ENCODE measurements at regions not wholly inside any gene's neighbourhood (a gene's known extent, or its start where the extent isn't known, plus 50 kb on each side); places are given as distances from the start of the nearest gene placed in this dataset.
"Not testable (repeated sequence)": the region's sequence is repeated elsewhere in the genome, so short reads cannot be mapped to it uniquely, and the experiment has no call there.

DNA sequence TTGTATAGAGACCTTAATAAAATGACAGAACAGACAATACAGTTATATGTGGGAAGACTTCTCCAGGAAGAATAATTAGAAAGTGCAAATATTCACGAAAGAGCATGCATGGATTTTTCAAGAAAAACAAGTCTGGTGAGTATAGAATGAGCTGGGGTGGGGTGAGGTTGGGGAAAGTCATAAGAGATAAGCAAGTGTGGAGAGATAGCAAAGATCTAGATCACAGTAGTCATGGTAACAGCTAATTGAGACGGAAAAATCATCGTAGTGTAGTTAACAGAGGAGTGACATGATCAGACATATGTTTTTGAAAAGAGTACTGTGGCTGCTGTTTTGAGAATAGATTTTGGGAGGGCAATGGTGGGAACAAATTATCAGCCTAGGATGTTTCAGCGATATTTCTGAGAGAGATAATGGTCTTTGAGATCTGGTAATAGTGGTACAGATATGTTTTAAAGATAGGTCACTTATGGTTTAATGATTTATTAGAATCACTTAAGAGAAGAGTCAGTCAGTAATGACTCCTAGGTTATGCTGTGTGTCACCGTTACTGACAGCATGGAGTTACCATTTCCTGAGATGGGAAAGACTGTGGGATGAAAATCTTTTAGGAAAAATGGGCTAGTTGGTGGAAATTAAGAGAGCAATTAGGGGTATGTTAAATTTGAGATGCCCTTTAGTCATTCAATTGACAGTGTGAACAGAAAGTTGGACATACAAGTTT, 248.5 kb upstream of the SLC8A1 start:
- DNase-seq (ENCODE audit: low spot score): no peak

DNA sequence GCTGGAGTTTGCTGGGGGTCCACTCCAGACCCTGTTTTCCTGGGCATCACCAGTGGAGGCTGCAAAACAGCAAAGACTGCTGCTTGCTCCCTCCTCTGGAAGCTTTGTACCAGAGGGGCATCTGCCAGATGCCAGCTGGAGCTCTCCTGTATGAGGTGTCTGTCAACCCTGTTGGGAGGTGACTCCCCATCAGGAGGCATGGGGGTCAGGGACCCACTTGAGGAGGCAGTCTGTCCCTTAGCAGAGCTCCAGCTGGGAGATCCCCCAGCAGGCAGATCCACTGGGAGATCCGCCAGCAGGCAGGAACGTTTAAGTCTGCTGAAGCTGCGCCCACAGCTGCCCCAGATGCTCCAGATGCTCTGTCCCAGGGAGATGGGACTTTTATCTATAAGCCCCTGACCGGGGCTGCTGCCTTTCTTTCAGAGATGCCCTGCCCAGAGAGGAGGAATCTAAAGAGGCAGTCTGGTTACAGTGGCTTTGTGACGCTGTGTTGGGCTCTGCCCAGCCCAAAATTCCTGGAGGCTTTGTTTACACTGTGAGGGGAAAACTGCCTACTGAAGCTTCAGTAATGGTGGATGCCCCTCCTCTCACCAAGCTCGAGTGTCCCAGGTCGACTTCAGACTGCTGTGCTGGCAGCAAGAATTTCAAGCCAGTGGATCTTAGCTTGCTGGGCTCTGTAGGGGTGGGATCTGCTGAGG, 260.5 kb upstream of the SLC8A1 start:
- DNase-seq (ENCODE audit: low spot score): not testable (repeated sequence)

DNA sequence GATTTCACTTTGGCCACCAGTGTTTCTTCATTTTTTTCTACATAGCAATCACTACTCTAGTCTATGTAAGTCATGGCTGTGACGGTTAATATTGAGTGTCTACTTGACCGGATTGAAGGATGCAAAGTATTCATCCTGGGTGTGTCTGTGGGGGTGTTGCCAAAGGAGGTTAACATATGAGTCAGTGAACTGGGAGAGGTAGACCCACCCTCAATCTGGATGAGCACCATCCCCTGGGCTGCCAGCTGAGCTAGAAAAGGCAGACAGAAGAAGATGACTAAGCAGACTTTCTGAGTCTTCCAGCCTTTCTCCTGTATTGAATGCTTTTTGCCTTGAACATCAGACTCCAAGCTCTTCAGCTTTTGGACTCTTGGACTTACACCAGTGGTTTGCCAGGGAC, 265.0 kb upstream of the SLC8A1 start:
- DNase-seq (ENCODE audit: low spot score): no peak

DNA sequence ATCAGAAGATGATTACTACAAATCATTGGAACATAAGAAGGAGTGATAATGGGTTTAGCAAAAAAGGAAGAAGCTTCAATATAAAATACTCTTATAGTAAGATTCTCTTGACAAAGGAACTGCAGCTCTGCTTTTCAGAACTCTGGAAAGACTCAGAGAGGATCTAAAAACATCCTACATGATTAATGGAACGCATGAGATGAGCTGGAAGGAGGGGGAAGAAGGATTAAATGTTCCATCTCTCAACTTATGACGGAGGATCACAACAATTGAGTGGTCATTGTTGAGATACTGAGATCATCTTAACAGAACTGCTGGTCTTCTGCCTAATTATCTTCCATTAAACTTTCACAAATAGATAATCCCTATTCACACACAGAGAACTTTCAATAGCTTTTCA, 267.5 kb upstream of the SLC8A1 start:
- DNase-seq (ENCODE audit: low spot score): no peak

DNA sequence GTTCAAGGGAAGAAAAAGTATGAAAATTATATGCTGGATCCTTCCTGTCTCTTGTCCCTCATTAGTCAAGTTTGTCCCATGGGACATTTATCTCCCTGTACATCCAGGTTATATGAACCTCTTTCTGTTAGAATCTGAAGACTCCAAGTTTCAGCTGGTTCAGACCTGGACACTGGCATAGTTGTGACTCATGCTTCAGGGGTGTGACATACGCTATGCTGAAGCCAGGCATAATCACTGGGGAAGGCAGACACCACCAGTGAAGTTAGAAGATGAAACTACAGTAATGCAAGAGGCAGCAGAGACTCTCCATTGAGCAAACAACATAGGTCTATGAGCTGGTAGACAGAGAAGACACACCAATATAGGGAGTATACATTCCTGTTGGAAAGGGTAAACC, 269.7 kb upstream of the SLC8A1 start:
- no peak for DNase-seq (ENCODE audit: low spot score)

DNA sequence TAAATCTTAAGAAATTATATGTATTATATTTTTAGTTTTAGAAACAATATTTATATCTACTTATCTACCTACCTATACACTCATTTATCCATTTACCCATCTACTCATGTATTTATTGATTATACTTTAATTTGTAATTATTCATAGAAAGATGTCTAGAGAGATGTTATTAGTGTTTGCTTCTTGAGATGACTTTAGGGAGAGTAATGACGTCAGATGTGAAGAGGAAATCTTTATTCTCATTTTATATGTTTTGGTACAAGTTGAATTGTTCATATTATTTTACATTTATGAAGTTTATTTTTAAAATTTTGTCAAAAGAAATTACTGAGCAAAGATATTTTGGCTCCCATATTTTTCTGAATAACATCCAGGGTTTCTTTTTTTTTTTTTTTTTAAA, 271.3 kb upstream of the SLC8A1 start:
- no peak for DNase-seq (ENCODE audit: low spot score)

DNA sequence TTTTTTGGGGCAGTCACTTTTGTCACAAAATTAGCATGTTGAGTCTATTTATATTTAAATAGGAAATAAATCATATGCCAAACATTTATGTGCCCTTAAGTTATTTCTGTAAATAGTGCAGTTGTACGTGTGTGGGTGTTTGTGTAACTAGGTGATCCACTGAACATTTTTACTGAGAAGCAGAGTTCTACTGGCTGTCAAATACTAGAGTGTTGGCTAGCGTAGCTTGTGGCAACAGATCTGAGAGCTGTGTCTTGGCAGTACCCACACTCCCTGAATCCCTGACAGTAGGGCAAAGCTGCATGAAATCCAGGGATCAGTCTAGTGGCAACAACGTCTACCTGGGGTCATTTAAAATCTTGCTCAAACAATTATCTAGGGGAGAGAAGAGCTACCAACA, 273.1 kb upstream of the SLC8A1 start:
- no peak for DNase-seq (ENCODE audit: low spot score)

DNA sequence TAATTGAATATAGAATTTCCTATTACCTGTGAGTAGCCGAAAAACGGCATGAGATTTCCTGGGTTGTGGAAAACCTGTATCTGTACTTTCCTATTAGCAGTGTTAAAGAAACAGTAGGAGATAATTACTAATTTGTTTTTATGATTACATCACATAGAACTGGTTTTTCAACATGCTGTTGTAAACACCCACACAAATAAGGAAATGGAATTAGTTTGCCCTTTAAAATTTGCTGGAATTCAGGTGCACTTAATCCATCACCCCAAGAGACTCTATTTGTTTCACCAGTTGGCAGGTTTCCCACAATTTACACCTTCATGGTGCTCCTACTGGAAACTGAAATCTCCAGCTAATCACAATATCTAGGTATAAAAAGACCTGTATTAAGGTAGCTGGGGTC, 274.1 kb upstream of the SLC8A1 start:
- no peak for DNase-seq (ENCODE audit: low spot score)

DNA sequence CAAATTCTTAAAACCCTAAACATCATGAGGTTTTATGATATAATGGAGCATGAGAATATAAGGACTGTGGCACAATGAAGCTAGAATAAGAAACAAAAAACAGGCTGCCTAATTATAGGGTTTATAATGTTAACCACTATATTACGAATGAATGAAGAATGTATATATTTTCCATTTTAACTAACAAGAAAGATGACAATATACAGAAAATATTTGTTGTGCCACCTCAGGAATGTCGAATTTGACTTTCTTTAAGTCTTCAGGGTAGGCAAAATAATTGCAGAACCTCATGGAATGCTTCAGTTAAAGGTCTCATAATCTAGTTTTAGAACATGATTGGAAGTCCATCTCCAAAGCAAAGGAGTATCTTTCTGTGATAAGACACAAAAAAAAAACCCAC, 282.9 kb upstream of the SLC8A1 start:
- DNase-seq (ENCODE audit: low spot score): no peak

DNA sequence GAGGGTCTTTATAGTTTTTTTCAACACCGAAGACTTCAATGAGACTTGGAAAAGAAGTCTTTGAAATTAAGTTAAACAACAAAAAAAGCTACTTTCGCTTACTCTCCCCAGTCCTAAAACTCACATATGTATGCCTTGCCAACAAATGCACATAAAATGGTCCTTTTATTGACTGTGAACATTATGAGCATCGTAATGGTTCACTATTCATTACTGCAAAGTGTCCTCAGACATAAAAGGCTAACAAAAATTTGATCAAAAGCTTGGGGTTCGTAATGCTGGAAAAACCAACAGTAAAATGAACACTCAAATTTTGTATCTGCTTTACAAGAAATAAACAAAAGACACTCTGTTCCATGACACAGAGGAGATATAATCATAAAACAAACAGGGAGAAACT, 285.3 kb upstream of the SLC8A1 start:
- DNase-seq (ENCODE audit: low spot score): no peak

DNA sequence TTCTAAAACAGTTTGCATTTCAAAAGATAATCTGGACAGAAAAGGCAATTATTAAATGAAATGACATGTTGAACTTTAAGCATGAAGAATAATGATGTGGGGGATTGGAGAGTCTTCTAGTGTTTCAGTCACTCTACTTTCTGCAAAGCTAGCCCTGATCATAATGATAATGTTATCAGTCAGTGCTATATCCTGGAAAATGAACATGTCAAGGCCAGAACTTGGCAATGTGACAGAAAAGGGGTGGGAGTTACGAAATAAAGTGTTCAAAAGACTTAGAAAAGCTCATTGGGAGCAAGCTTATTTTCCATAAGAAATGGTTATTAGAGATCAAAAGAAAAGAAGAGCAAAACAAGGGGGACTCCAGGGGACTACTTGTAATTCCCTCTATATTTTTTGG, 288.5 kb upstream of the SLC8A1 start:
- DNase-seq (ENCODE audit: low spot score): no peak

DNA sequence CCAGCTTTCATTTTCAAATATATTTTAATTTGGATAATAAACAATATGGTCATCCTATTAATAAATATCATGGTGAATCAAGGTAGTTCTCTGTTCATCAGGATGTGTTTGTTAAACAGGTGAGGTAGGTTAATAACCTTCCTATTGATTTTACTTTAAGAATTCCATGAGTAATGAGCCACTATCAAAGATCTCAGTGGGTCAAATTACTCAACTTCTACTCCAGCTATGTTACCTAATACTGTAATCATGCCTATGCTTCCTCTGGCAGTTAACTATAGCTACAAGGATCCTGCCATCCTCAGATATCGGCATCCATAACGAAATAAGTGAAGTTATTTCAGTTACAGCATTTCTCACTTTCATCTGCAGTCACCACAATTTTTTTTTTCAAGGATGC, 289.6 kb upstream of the SLC8A1 start:
- no peak for DNase-seq (ENCODE audit: low spot score)

DNA sequence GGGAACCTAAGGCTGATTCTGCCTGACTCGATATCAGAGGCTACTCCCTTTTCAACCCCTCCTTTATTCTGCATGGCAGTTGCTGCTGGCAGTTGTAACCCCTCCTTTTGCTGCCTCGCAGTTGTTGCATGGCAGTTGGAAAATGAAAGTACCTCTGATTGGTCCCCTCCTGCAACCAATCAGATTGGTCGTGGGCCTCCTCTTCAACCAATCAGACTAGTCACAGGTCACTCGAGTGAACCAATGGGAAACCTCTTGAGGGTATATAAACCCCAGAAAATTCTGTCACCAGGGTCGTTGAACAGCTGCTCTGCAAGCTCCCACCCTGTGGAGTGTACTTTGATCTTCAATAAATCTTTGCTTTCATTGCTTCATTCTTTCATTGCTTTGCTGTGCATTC, 294.3 kb upstream of the SLC8A1 start:
- DNase-seq (ENCODE audit: low spot score): no peak

DNA sequence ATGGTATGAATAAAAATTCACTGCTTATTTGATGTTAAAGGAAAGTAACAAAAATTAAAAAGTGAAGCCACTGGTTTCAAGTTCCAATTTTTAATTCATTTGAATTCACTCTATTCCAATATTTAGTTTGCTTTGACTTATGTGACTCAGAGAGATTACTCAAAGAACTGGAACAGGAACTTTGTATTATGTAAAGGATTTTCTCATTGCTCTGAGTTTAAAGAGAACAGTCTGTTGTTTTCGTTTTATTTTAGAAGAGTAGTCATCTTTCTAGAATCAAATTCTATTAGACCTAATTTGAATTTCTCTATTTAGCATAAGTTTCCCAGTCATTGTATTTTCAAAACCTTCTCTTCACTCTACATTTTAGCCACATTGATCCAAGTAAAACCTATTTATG, 300.1 kb upstream of the SLC8A1 start:
- no peak for DNase-seq (ENCODE audit: low spot score)

DNA sequence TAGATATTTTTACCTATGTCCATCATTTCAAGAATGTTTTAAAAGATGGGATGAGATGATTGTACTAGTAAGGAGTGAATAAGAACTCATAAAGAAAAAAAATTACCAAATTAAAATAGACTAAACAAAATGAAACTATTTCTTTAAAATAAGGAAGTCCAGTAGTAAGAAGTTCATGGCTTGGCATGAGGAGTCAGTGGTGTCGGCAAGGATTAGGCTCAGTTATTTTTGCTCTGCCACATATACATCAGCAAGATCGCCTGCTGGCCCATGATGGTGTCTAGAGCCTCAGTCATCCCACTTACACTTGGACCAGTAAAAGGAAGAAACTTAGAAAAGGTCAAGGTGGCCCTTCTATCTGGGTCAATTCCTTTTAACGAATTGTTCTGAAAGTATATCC, 300.9 kb upstream of the SLC8A1 start:
- DNase-seq (ENCODE audit: low spot score): no peak

DNA sequence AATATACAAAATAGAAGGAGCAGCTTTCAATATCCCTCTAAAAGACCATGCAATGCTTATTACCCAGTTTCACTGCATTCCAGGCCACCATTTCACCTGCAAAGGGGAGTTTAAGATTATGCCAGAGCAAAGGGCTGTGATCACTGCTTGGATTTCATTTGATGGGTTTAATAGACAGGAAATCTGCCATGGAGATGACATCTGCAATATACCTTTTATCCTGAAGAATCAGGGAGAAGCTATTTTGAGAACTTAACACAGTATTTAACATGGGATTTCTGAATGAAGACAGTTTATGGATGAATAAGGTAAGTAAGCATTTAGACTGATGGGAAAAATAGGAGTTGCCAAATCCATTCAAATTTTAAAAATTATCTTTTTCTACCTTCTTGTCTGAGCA, 303.0 kb upstream of the SLC8A1 start:
- DNase-seq (ENCODE audit: low spot score): no peak

DNA sequence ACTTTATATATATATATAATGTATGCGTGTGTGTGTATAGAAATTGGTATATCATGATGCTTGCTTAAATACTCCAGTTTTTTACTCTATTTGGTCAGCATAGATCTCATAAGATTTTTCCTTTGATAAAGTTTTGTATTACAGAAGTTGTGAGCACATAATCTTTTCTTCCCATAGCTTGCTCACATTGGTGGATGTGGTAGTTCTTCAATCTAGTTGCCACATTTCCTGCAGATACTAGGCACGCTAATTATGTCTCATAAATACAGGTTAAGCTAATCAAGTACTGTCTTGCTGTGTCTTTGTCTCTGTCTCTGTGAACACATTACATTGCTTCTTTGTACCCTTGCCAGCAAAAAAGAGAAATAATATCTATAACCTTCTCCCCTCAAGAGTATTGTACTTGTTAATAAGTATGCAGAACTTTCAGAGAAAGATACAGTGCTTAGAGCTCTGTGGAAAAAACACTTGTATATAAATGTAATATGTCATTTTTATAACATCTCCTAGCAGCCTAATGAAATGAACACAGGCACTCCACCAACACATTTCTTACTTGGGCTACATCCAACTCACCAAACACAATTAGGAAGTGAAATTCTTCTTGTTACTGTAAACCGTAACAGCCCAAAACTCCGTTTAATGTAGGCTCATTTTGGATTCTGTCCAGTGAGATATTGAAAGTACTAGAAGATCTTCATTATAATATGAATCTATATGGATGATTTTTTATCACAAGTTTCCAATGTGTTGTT, 306.7 kb upstream of the SLC8A1 start:
- DNase-seq (ENCODE audit: low spot score): peak; percentile 27

DNA sequence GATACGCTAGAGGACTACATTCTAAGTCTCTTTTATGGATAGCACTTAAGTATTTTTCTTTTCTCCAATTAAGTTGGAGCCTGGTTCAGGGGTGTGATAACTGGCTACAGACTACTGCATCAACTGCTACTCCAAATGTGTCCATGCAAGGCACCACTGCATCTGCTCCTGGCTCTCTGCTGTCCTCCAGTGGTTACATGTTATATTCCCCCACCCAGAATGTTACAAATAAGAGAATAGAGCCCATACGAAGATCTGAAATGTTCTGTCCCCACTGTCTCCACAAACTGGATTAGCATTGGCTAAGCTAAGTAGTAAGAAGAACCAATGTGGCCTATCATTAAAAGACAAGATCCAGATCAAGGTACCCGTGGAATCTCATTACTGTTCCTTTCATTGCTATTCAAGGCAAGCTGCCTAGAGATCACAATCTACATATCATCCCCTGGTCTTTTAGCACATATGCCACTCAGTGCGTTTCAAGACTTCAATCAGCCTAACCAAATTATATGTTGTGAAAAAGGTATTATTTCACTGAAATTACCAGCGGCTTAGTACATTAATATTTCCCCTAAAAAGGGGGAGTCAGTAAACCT, 308.3 kb upstream of the SLC8A1 start:
- DNase-seq (ENCODE audit: low spot score): peak; percentile 12

DNA sequence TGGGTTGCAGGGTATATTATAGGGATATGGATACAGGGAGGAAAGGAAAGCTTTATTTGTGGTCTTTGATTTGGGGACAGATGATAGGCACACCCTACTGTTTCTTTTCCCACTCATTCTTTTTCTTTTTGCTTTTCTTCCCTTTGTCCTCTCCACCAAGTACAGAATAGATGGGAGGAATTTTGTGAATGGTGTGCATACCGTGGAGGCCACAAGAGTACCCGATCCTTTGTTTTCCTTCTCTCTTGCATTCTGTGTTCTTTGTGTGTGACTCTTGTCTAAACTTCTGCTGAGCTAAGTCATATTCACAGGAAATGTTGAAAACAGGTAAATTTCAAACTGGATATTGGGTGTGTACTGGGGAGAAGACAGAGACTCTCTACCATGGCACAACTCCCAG, 321.4 kb upstream of the SLC8A1 start:
- no peak for DNase-seq (ENCODE audit: low spot score)

DNA sequence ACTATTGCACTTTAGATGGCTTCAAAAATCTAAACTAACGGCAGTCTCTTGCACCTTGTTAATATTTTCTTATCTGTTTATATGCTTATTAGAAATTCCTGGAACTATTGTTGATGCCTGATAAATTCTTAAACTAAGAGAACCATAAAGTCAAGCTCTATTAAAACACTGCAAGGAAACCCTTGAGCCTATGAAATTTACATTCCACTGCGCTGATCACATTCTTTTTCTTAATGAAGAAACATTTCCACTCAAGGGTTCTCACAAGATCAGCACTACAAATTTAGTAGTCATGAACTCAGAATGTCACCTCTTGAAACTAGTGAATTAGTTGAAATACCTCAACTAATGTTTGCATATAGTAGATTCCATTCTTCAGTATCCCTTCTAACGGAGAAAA, 331.8 kb upstream of the SLC8A1 start:
- no peak for DNase-seq (ENCODE audit: low spot score)

DNA sequence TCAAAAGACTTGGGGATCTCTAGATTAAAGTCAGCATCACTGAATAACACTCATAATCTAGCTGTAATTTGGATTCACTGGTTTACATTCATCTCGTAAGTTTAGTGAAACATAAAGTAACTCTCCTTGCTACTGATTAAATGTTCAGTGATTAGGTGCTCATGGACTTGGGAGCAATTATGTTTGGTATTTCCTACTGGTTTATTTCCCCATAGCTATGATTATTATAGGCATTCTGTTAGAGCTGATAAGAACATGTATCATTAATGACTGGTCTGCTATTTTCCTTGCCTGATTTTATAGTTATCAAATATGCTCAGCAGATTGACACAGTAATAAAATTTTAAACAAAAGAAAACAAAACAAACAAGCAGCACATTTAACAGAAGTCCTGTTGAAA, 334.7 kb upstream of the SLC8A1 start:
- no peak for DNase-seq (ENCODE audit: low spot score)

DNA sequence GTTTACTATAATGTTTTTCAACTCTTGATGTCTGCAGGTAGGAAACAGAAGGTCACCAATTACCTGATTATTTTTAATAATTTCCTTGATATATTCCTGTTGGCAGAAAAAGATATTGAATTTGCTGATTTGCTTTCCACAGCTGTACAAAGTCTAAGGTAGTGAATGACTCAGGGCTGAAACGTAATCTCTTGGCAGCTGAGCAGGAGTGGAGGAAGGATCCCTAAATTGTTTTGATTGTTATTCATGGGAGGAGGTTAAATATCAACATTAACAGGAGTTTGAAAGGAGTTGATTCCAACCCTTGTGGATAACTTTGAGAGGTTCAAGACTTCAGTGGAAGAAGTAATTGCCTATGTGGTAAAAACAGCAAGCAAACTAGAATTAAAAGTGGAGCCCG, 345.2 kb upstream of the SLC8A1 start:
- DNase-seq (ENCODE audit: low spot score): no peak

DNA sequence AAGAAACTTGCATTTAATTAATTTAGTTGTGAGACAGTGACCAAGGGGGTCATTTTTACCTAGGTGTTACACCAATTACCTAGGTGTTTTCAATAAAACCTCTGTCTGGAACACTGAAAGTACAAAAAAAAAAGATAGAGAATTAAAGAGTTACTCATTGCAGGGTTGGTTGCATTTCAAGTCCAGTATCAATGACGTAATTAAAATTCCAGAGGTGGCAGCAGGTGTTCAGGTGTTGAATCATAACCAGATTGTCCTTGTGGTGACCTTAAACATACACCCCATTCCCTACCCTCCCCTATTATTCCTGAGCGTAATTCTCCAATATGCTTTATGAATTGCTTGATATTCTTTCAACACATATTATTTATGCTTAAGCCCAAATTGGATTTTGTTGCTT, 352.0 kb upstream of the SLC8A1 start:
- DNase-seq (ENCODE audit: low spot score): no peak

Measured in pons (tissue), 1 donor.